ENCODE measurements at regions not wholly inside any gene's neighbourhood (a gene's known extent, or its start where the extent isn't known, plus 50 kb on each side); places are given as distances from the start of the nearest gene placed in this dataset.

DNA sequence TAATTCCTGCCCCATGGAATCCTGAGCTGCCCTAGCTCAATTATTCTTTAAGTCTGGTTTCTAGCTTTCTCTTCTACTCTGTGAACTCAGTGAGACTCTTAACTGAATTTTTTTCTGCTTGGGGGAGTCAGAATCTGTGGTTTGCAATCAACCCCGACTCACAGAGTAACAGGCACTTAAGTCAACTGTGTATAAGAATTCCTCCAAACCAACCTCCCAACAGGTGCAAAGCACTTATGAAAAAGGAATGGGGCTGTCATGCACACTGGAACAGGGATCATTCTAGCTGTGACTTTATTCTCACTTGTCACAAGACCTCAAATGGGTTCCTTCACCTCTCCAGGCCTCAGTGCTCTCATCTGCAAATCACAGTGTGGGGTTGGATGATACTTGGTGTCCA, 60.3 kb upstream of the SYT6 start:
- Histone ChIP-seq H3K23ac (ENCODE audit: insufficient read length, low read depth, low read length) (no peak overlapping the region), H3K27ac (ENCODE audit: insufficient read length, low read depth, low read length) (no peak overlapping the region), H3K79me2 (ENCODE audit: insufficient read depth, low read length) (no peaks in the 10 kb centered on the region), H3K27me3 (ENCODE audit: insufficient read depth, low read length) (no peaks in the 10 kb centered on the region; the same call in 1 of the 2 replicates), H3K56ac (ENCODE audit: insufficient read length, low read depth, low read length) (no peak overlapping the region), H2AK5ac (ENCODE audit: insufficient read length, low read length) (no peak overlapping the region), H3K4me1 (ENCODE audit: insufficient read depth, low read length) (no peaks in the 10 kb centered on the region; the same call in 1 of the 2 replicates), H2AFZ (ENCODE audit: low read length) (no peak overlapping the region), H2BK15ac (ENCODE audit: low read depth, low read length) (no peak overlapping the region), H4K8ac (replicated peaks; ENCODE audit: insufficient read length, low read depth, low read length) (no peak overlapping the region), H4K20me1 (ENCODE audit: control insufficient read depth, insufficient read depth, insufficient read length) (no peaks in the 10 kb centered on the region), H3K9ac (ENCODE audit: extremely low read depth, insufficient read length, low read length) (no peak overlapping the region), H3T11ph (ENCODE audit: low read length) (no peak overlapping the region), H3K4ac (ENCODE audit: low read depth, low read length) (no peak overlapping the region), H2BK5ac (ENCODE audit: insufficient read length, low read length) (no peak overlapping the region), H2BK12ac (ENCODE audit: insufficient read length, low read depth, low read length) (no peak overlapping the region), H4K91ac (ENCODE audit: insufficient read length, low read depth, low read length) (no peak overlapping the region), H3K14ac (ENCODE audit: insufficient read depth, low read length) (no peak overlapping the region), H2BK20ac (ENCODE audit: low read depth, low read length, poor library complexity, severe bottlenecking) (no peak overlapping the region), H3K18ac (ENCODE audit: insufficient read length, low read depth, low read length) (no peak overlapping the region), H3K23me2 (ENCODE audit: insufficient read length, low read depth, low read length, poor library complexity, severe bottlenecking) (no peaks in the 10 kb centered on the region), H2BK120ac (ENCODE audit: low read depth, low read length, poor library complexity, severe bottlenecking) (no peak overlapping the region), H4K5ac (ENCODE audit: insufficient read length, low read depth, low read length) (no peak overlapping the region), H3K9me3 (ENCODE audit: control insufficient read depth, low read depth, low read length) (no peaks in the 10 kb centered on the region), H3K4me2 (ENCODE audit: insufficient read depth, insufficient read length, low read length) (no peak overlapping the region), H3K79me1 (ENCODE audit: insufficient read depth, low read depth, low read length, poor library complexity, severe bottlenecking) (no peaks in the 10 kb centered on the region)
- WGBS (ENCODE audit: extremely low coverage, insufficient read length, low lambda C conversion rate): no CpG with 5 or more reads among the region's 1 CpG
- Mint-ChIP-seq H3K27ac (no peak overlapping the region), H3K36me3 (ENCODE audit: insufficient read depth in 1 of 3, low read depth in 3 of 3) (no peaks in the 10 kb centered on the region), H3K27me3 (ENCODE audit: low read depth) (peaks cover 36% of the 10 kb centered on the region), H3K9me3 (no peaks in the 10 kb centered on the region), H3K4me1 (peaks cover 18 to 24% of the 10 kb centered on the region in 2 experiments), H3K4me3 (no peak overlapping the region)
- DNase-seq: no peak
- TF ChIP-seq CTCF (conservative IDR thresholded peaks at IDR 0.05): no peak
